ENCODE measurements at regions not wholly inside any gene's neighbourhood (a gene's known extent, or its start where the extent isn't known, plus 50 kb on each side); places are given as distances from the start of the nearest gene placed in this dataset.

DNA sequence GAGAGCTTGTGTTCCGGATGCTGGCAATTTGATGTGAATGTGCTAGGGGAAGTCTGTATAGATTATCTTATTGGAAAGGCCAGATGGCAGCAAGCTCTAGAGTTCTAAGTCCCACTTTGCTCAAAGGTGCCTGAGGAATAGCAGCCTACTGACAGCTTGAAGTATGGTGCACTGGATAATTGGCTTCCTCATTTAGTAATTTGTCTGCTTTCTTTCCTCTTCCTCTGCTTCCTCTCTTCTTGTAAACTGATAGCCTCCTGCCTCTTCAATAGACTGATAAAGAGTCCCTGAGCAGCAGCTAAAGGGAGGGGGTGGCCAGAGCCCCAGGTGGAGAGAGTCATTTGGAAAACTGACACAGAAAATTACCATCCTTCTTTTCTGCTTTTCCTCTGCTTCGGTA is 177.3 kb downstream of the FGF1 start:
- no peak for DNase-seq

DNA sequence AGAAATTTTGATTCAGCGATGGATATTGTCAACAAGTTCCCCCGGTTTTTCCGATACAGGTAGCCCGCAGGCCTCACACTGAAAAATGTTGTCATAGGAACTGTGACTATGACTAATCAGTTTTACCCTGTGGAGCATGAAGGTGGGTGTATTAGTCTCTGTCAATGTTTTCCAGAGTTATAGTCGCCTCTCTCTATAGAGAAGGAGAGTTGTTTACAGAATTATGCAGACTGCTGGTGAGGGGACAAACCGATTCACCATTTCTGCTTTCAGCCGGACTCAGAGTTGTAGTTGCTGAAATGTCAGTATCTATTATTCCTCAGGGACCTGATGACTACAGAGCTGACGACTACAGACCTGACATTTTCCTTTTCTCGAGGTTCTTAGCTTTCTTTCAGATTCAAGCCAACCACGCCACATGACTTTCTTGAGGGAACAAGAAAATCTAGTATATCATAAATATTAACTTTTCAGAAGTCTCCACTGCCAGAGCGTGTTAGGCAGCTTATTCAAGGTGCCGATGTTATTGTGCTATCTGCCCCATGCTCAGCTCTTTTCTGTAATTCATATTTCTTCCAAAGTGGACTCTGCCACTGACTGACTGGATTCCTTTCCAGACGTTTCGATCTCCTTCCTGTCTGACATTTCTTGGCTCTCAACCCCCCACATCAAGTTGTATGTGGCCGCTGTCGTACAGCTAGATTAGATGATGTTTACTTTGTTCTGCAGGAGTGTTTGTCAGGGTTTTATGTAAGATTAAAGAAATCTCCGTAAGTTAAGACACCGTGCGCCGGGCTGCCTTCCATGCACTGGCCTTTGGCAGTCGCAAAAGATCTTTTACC is 178.1 kb downstream of the FGF1 start:
- no peak for DNase-seq

DNA sequence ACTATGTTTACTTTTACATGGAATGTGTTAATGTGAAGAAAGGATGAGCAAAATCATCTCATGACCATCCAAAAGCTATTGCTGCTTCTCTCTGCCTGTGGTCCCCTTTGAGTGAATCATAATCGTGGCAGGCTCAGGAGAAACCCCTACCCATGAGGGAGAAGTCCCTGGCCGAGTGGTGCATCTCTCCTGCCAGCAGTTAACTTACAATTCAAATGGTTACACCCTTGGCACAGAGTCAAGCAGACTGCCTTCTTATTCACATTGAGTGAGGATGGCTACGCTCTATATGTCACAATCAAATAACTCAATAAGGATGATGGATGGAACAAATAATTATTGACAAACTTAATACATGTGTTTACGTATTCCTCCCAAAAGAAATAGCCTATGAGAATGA is 179.1 kb downstream of the FGF1 start:
- DNase-seq = peak in 1 of 3 donors; percentile 72

DNA sequence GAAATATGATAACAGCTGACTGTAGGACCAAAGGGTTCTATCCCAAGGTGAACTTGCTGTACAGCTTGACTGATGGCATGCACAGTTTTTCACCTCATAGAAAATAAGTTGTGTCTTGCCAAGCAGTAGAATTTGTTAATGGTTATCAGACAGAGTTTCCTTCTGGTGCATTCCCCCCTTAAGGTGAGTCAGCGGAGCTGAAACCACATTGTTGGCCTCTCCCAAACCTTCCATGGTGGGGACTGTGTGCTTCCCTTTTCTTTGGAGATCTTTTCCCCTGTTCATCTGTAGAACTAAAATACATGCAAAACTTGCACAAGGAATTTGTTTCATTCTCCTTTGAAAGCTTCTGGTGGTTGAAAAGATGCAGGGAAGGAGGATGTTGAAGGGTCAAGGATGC is 179.8 kb downstream of the FGF1 start:
- DNase-seq = no peak

DNA sequence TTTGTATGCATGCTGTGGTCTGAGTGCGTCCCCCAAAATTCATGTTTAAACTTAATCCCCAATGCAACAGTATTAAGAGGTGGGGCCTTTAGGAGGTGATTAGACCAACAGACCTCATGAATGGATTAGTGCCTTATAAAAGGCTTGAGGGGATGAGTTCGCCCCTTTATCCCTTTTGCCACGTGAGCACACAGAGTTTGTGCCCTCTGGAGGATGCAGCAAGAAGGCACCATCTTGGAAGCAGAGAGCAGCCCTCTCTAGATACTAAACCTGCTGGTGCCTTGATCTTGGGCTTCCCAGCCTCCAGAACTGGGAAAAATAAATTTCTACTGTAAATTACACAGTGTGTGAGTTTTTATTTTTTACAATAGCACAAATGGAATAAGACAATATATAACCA is 177.1 kb upstream of the SPRY4 start:
- DNase-seq = no peak

DNA sequence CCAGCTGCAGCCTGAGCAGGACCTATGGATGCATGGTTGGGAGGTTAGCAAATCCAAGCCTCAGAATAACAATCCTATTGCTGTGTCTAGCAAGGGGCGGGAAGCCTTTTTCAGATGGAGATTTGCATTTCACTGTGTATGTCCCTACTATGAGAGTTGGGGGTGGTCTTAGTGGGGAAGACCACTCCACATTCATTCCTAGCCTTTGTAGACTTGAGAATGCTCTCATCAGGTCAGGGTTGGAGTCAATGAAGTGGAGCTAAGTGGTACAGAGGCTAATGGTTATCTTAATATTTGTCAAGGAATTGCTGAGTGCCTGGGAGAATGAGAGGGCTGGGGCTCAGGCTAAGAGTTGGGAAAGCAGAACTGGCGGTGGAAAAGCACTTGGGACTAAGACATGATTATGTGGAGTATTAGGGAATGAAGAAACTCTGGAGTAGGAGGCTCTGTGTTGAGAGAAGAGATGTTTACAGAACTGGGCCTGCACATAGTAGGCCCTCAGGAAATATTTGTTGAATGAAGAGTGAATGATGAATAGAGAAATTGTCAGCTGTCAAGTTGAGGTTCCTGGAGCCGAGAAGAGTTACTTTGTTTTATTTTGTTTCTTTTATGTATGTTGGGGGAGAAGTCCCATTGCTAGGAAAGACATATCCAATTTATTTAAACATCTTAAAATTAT is 175.5 kb upstream of the SPRY4 start:
- DNase-seq = no peak

DNA sequence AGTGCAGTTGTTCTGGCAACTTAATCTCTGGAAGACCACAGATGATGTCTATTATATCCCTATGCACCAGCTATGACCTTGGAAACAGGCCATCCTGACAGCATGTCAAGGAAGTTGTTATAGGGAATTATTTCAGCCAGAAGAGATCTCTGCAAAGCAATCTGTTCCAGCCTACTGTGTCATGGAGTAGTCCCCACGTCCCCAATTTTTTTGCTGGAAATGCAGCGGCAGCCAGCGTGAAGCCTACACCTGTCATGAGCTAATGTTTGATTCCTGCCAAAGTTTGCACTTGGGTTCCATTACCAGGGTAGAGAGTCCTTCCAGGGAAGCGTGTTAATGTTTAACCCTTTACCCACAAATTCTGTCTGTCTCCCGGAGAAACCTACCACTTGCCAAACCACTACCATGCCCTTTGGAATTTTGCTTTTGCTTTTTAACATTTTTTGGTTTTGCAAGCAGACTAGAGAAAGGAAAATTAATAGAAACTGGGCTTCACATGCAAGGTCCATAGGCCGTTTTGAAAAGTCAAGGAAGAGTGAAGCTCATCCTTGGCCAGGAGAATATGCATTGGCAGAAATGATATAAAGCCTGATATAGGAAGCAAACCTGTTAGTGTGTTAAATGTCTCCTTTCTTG is 174.9 kb upstream of the SPRY4 start:
- DNase-seq = peak; percentile 74 to 94 (median 89)

DNA sequence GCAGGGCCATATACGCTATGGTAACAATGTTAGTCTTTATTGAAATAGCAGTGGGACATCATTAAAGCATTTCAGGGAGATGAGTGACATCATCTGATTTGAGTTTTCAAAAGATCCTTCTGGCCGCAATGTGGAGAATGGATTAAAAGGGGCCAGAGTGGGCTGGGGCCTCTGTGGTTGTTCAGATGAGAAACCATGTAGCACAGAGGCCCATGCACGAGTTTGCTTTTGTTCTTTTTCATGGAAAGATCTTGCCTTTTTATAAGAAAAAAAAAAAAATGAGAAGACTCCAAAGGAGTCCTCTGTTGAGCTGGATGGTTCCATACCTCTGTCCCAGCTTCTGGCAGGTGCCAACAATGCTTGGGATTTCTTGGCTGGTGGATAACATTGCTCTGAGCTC is 173.5 kb upstream of the SPRY4 start:
- no peak for DNase-seq

DNA sequence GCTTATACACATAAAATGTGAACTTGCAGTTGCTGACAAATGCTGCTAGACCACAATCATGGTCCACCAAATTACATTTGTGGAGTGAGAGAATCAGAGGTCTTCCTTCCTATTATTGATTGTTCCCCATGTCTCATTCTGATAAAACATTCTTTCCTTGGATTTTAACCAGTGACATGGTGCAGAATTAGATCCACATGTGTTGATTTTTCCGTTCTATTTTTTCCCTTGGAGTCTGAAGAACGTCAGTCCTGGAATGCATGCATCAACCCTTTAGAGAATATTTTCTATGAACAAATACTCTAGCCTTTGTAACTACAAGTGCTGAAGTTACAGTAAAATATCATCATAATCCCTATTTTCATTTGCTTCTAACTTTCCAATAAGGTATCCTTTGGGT is 170.7 kb upstream of the SPRY4 start:
- peak; percentile 75 to 89 (median 77) for DNase-seq

DNA sequence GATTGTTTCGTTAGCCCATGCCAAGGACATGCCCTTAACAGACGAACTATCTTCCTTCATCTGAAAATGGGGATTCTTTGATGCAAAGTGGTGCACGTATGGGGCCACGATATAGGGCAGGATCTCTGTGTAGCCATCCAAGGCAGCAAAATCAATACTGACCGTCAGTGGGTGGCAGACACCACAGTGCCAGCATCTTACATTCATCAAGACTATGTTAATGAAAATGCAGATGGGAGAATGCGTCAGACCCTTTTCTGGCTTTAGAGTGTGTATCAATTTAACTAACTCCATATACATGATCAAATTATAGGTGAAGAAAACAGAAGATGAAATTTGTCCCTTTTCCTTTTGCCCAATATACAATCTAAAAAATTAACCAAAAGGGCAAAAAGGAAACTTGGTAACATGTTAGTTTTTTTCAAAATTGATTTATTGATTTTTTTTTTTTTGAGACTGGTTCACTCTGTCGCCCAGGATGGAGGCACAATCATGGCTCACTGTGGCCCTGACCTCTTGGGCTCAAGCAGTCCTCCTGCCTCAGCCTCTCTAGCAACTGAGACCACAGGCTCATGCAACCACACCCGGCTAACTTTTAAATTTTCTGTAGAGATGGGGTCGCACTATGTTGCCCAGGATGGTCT is 169.2 kb upstream of the SPRY4 start:
- DNase-seq = no peak

DNA sequence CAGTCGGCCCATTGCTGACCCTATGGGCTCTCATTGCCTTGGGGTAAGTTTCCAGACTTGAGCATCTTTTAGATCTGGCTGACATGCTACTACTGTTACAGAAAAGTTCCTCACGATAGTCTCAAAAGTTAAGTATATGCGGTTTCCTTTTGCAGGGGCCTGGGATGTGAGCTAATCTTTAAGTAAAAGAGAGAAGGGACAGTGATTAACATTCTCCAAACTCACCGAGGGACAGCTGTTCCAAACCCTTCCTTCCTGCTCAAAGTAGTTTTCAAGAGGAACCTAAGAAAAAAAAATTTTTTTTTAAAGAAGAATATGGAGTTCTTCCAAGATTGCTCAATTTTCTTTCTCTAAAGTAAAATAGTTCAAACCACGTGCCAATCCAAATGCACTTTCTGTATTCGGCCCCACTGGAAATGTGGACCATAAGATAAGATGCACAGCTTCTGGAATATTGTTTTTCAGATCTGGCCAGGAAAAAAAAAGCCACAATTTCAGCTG is 168.0 kb upstream of the SPRY4 start:
- DNase-seq = peak in 2 of 3 donors; percentile 62 to 86

DNA sequence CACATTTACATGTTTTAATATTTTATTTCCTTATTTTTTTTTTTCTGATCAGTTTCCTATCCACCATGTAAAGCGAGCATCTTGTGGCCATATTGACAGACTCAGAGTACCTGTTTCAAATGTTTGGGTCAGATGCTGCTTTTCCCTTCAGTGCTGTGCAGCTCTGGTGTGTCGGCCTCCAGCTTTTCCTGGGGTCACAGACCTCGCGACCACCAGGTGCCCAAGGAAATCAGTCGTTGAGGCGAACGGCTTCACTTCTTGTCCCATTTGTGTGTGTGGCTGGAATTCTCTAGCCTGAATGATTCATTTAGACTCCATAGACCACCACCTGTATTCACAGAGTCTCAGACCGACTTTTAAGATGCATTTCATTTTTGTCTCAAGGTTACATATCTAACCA is 166.9 kb upstream of the SPRY4 start:
- no peak for DNase-seq

DNA sequence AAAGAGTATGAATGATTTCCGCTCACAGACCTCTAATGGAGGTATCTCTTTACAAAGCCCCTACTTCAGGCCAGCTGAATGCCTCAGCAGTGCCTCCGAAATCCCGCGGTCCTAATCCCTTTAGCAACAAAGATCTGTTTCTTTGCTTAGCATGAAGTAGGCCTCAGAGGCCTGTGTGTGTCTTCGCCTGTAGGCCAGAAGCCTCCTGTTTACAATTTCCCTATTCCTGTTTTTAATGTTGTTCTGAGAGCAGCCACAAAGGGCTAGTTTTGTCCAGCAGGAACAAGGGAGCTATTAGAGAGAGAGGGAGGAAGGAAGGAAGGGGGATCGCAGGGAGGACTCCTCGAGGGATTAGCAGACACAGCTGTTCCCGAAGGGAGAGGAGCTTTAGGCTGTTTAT is 166.4 kb upstream of the SPRY4 start:
- DNase-seq = peak in 1 of 3 donors; percentile 79

DNA sequence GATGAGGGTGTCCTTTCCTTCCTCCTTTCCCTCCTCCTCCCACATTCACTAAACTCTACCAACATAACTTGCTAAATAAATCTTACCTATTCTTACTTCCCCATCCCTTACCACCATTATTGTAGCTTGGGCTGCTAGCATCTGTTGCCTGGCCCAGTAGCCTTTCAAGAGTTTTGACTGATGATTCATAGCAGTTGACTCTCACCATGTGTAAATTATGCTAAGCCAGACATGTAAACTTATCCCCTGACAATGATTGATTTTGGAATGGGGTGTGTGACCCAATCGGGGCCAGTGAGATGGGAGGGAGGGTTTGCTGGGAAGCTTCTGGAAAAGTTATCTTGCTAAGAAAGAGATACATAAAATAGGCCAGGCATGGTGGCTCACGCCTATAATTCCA is 161.8 kb upstream of the SPRY4 start:
- DNase-seq = no peak

DNA sequence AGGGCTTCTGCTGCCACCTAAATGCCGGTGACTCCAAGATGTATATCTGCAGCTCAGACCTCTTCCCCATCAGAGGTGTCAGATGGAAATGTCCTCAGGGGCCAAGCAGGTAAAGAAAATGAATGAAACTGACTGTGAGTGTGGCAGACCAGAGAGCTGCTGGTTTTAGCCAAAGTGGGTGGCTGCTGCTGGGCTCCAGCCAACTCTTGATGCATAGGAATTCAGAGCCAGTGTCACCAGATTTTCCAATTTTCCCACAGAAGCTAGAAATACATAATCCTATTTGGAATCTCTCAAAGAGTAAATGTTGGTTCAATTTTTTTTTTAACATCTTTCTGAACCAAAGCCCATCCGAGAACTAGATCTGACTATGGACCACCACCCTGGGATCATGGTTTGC is 161.2 kb upstream of the SPRY4 start:
- DNase-seq = no peak

DNA sequence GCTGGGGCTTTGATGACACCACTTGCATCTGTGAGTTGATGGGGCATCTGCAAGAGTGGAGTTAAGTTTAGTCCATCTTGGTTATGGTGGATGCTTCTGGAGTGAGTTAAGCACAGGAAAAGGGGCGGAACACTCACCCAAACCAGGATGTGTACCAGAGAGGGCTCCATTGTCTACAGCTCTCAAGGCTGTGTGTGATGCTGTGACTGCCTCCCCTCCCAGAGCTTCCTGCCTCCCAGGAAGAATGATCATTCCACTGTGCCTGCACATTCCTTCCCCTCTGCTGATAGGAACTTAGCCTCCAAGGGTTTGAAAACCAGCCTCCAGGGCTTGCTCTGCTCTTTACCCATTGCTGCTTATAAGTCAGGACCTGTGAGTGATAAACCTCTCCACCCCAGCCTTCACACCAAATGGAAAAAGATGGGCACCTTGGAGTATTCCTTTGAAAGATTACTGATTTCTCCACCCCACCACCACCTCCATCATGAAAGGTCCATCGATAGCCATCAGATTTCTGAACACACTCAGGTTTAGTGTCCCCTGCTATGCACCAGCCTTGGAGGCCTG is 160.1 kb upstream of the SPRY4 start:
- no peak for DNase-seq

DNA sequence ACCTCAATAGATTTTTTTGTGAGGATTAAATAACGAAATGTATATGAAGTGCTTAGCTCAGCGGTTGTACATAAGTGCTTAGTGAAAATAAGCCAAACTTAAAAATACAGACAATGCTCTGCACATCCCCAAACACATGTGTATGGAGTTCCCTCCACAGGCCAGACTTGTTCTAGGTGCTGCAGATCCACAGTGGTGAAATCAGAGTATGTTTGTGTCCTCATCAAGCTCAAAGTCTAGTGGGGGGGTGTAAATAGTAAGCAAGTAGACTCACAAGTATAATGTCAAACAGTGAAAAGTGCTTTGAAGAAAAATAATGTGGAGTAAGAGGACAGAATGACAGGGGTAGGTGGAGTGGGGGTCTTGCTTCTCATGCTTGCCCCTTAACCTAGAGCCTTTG is 157.4 kb upstream of the SPRY4 start:
- DNase-seq = no peak

DNA sequence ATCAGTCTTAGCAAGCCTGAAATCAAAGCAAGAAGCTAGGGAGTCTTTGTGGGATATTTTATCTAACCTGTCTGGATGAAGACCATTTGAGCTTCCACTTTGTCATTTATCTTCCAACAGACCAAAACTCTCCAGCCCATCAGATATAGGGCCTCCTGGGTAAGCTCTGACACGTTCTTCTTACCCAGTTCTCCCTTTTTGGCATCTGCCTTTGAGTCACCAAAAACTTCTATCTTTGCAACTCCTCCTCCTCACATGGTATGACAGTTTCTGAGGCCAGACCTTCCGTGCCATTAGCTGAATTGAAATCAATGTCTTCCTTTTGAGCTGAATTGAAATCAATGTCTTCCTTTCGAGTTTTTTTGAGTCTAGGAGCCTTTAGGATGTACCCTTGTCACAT is 156.6 kb upstream of the SPRY4 start:
- no peak for DNase-seq

DNA sequence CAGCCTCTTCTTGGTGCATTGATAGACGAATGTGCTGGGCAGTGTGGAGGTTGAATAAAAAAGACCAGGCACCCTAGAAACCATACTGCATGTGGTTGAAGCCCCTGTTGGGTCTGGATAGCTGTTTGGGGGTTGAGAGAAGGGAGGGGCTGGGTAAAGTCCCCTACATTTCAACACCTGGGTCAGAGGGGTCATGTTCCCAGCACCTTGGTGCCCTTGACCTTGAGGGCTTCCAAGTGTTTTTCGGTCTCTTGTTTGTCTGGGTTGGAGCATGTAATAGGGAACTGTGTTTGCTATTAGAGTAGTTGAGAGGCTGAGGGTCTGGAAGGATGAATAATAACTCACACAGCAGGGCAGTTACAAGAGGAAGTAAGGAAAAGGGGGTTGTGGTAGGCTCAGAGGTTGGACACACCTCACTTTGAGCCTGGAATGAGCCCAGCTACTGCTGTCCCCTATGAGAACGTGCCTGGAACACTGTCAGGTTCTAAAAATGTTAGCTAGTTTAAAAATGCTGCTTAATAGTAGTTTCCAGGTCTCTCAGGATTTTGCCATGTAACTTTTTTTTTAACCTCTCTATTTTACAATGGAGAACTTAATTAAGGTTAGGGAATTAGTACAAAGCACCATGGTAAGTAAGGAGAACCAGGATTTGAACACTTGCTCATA is 155.2 kb upstream of the SPRY4 start:
- peak in 1 of 3 donors; percentile 51 for DNase-seq

DNA sequence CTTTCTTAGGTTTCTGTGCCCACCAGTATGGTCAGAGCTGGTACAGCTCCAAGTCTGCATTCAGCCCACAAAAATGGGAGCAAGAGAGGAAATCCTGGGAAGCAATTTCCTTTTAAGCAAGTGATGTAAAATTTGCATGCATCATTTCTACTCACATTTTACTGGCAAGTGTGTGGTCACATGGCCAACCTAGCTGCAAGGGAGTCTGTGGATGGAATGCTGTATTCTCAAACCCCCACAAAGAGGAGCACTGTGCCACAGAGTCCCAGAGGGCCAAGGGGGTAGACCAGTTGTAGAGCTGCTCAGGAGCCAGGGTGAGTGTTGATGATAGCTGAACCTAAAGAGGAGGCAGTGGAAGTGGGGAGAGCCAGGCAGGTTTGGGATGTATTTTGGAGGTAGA is 154.3 kb upstream of the SPRY4 start:
- DNase-seq = no peak

DNA sequence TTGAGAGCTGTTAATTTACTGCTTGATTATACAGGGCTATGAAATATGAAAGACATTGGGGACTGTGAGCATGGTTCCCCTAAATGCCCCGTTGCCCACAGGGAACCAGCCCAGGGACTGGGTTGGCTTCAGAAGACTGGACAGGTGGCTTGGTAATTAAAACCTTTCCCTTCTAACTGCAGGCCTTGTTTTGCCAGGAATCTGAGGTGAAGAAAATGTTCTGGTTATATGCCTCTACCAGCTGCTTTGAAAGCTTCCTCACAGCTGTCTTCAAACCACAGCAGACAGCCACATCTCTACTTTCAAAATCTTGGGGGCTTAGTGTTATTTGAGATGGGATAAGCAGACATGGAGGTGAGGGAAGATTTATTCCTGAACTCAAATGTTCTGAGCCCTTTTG is 153.3 kb upstream of the SPRY4 start:
- no peak for DNase-seq

All from muscle of back (tissue), 3 donors.